Astrocyte (in vitro differentiated cells and primary cell): ENCODE measurements at regions not wholly inside any gene's neighbourhood (a gene's known extent, or its start where the extent isn't known, plus 50 kb on each side); places are given as distances from the start of the nearest gene placed in this dataset.

Source experiments
- EZH2 ChIP-seq: IDR thresholded peaks from 2 replicates; pipeline ENCODE4 v1.6.1; 2012; ENCODE audit warnings: mild to moderate bottlenecking, low read length, inconsistent platforms; ENCODE audit not compliant: insufficient read depth
- TF ChIP-seq, protein P1 (sequence below): IDR thresholded peaks from 2 replicates; pipeline ENCODE4 v1.5.1; 2011; ENCODE audit warnings: low read depth, mild to moderate bottlenecking, inconsistent platforms, low read length, moderate library complexity; ENCODE audit not compliant: insufficient read depth

DNA sequence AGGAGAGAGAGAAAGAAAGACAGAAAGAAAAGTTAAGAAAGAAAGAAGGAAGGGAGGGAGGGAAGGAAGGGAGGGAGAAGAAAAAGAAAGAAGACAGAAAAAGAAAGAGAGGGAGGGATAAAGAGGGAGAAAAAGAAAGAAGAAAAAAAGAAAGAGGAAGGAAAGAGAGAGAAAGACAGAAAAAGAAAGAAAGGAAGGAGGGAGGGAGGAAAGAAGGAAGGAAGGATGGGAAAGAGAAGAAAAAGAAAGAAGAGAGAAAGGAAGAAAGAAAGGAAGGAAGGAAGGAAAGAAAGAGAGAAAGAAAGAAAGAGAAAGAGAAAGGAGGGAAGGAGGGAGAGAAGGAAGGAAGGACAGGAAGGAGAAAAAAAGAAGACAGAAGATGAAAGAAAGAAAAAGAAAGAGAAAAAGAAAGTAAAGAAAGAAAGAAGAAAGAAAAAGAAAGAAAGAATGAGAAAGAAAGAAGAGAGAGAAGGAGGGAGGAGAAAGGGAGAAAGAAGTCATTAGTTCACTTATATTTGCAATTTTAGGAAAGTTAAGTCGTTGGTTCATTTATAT lies 567.2 kb upstream of the CBLB start:
- no peak for TF ChIP-seq EZH2
- TF ChIP-seq, protein P1, sequence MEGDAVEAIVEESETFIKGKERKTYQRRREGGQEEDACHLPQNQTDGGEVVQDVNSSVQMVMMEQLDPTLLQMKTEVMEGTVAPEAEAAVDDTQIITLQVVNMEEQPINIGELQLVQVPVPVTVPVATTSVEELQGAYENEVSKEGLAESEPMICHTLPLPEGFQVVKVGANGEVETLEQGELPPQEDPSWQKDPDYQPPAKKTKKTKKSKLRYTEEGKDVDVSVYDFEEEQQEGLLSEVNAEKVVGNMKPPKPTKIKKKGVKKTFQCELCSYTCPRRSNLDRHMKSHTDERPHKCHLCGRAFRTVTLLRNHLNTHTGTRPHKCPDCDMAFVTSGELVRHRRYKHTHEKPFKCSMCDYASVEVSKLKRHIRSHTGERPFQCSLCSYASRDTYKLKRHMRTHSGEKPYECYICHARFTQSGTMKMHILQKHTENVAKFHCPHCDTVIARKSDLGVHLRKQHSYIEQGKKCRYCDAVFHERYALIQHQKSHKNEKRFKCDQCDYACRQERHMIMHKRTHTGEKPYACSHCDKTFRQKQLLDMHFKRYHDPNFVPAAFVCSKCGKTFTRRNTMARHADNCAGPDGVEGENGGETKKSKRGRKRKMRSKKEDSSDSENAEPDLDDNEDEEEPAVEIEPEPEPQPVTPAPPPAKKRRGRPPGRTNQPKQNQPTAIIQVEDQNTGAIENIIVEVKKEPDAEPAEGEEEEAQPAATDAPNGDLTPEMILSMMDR, result no peak
